ENCODE measurements at regions not wholly inside any gene's neighbourhood (a gene's known extent, or its start where the extent isn't known, plus 50 kb on each side); places are given as distances from the start of the nearest gene placed in this dataset.

DNA sequence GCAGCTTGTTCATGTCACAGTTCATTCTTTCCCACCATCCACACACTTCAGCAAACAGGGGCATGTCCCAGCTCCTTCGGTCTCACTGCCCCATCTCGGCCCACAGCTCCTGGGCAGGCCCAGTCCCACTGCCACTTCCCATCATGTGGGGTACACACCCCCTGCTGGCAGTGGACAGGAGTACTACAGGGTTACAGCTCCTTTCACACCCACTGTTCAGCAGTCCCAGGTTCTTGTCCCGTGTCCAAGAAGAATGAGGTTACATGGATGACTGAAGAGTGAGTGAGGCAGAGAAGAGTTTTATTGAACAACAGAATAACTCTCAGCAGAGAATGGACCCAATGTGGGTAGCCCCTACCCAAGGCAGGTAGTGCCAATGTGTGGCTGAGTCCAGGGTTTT is 77.8 kb upstream of the SMLR1 start:
- TF ChIP-seq, protein P1, sequence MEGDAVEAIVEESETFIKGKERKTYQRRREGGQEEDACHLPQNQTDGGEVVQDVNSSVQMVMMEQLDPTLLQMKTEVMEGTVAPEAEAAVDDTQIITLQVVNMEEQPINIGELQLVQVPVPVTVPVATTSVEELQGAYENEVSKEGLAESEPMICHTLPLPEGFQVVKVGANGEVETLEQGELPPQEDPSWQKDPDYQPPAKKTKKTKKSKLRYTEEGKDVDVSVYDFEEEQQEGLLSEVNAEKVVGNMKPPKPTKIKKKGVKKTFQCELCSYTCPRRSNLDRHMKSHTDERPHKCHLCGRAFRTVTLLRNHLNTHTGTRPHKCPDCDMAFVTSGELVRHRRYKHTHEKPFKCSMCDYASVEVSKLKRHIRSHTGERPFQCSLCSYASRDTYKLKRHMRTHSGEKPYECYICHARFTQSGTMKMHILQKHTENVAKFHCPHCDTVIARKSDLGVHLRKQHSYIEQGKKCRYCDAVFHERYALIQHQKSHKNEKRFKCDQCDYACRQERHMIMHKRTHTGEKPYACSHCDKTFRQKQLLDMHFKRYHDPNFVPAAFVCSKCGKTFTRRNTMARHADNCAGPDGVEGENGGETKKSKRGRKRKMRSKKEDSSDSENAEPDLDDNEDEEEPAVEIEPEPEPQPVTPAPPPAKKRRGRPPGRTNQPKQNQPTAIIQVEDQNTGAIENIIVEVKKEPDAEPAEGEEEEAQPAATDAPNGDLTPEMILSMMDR (IDR thresholded peaks at IDR 0.05), result no peak
- DNase-seq (no peak), ATAC-seq (peak in 1 of 2 donors; percentile 39)
- Histone ChIP-seq H3K4me1 (no peaks in the 10 kb centered on the region), H3K36me3 (no peaks in the 10 kb centered on the region), H3K27me3 (ENCODE audit: low read depth) (no peaks in the 10 kb centered on the region), H3K4me3 (no peak overlapping the region), H3K27ac (no peak overlapping the region), H3K9me3 (peaks cover 10% of the 10 kb centered on the region)
- intact Hi-C loops (cut with DNase I), result no loop called here

DNA sequence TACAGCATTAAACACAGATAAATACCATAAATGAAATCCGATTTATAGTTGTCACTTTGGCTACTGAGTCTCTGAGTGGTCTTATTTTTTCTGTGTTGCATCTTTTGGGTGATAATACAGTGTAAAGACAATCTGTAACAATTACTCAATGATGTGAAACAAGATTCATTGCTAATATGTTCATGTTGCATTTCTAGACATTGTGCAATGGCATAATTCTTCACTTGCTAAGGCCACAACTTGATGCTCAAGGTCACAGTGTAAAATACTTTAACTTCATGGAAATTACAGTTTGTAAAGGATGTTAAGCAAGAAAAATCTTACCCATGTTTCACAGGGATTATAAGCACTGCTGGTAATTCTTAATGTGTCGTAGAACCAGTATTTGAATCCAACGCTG is 74.9 kb upstream of the SMLR1 start:
- DNase-seq, result no peak

DNA sequence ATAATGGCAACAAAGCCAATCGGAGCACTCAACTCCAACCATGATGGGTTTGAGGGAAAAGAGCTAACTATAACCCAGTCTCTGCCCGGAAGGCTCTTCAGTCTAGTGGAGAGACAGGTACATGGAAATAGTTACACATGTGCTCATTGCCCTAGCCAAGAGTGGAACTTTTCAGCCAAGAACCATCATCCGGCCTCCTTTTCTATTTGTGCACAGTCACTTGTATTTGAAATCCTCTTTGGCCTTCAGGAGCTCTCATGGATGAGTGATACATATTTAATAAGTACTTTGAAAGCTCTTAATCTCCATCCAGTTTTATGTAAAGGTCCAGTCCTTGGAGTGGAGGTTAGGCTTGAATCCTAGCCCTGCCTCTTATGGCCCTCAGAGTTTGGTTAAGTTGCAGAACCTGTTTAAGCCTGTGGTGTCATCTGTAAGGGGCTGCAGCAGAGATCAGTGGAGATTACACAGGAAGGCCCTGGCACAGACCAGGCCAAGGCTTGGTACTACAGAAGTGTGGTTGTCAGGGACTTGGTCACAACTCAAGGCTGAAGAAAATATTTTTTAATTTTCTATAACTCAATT is 72.3 kb upstream of the SMLR1 start:
- DNase-seq, result no peak
- H3K4me1 ChIP-seq, result no peaks in the 10 kb centered on the region
- ATAC-seq, result peak; percentile 55 to 88
- no peak overlapping the region for H3K27ac ChIP-seq
- TF ChIP-seq, protein P1 (IDR thresholded peaks at IDR 0.05), result no peak
- H3K27me3 ChIP-seq (ENCODE audit: low read depth), result no peaks in the 10 kb centered on the region
- H3K4me3 ChIP-seq, result no peak overlapping the region
- intact Hi-C loops (cut with DNase I), result no loop called here
- no peaks in the 10 kb centered on the region for H3K36me3 ChIP-seq
- H3K9me3 ChIP-seq, result no peaks in the 10 kb centered on the region

More for the DNA sequence above, 74.9 kb upstream of the SMLR1 start:
- Histone ChIP-seq H3K4me1 (no peaks in the 10 kb centered on the region), H3K27me3 (ENCODE audit: low read depth) (no peaks in the 10 kb centered on the region), H3K27ac (no peak overlapping the region), H3K4me3 (no peak overlapping the region), H3K9me3 (peaks cover 10% of the 10 kb centered on the region), H3K36me3 (no peaks in the 10 kb centered on the region)
- intact Hi-C loops (cut with DNase I), result no loop called here
- no peak for ATAC-seq
- TF ChIP-seq, protein P1 (IDR thresholded peaks at IDR 0.05), result no peak

DNA sequence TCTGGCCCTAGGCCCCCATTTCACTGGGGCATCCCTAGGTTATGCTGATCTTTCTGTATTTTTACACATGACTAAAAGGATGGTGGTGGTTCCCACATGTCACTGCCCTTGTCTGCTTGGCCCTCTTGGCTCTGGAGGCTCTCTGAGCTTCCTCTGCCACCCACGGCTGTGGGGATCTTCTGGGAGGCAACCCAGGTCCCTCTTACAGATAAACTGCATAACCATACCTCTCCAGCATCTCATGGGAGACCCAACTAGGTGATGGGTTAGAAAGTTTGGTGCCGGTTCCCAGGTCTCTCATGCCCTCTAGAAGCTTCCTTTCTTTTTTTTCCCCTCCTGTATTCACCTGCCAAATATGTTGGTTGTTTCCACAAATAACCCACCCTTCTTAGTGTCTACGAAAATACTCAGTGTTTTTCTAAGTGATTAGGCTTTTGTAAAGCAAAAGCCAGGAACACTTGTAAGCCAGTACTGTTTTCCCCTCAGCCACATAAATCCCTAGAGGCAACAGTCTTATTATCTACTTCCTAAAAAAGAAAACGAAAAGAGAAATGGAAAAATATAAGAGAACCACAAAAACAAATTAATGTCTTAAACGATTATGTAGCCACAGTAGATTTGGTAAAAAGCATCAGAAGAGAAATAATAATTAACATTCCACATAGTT is 71.7 kb upstream of the SMLR1 start:
- intact Hi-C loops (cut with DNase I), result no loop called here
- ATAC-seq, result peak in 1 of 2 donors; percentile 12

DNA sequence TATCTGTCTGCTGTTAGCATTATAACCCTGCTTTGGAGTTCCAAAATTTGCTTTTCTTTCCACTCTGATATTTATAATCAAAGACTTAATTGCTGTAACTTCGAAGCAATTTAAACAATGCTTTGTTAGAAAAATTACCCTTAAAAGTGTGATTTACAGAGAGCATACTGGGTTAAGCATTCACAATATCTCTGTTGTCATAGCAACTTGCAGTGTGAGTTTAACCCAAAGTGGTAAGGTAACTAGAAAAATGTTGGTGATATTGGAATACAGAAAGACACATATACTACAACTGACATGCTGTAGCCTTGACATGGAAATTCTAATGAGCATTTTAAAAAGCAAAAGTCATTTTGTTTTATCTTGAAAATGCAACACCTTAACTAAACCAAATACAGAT is 70.4 kb upstream of the SMLR1 start:
- ATAC-seq, result no peak

More for the DNA sequence above, 71.7 kb upstream of the SMLR1 start:
- no peak for DNase-seq
- Histone ChIP-seq H3K27me3 (ENCODE audit: low read depth) (no peaks in the 10 kb centered on the region), H3K27ac (no peak overlapping the region), H3K9me3 (no peaks in the 10 kb centered on the region), H3K36me3 (no peaks in the 10 kb centered on the region), H3K4me3 (no peak overlapping the region), H3K4me1 (no peaks in the 10 kb centered on the region)
- TF ChIP-seq, protein P1 (IDR thresholded peaks at IDR 0.05), result no peak

More for the DNA sequence above, 70.4 kb upstream of the SMLR1 start:
- Histone ChIP-seq H3K4me3 (no peak overlapping the region), H3K4me1 (no peaks in the 10 kb centered on the region), H3K36me3 (no peaks in the 10 kb centered on the region), H3K9me3 (no peaks in the 10 kb centered on the region), H3K27ac (no peak overlapping the region), H3K27me3 (ENCODE audit: low read depth) (no peaks in the 10 kb centered on the region)
- intact Hi-C loops (cut with DNase I), result no loop called here
- no peak for DNase-seq
- TF ChIP-seq, protein P1 (IDR thresholded peaks at IDR 0.05), result no peak
